HG03025 (cell line): ENCODE measurements at regions not wholly inside any gene's neighbourhood (a gene's known extent, or its start where the extent isn't known, plus 50 kb on each side); places are given as distances from the start of the nearest gene placed in this dataset.

Experiments used
- ATAC-seq: cut with Tn5 transposase; IDR thresholded peaks from one replicate; pipeline ENCODE4 v1.9.1; 2021; ENCODE audit warnings: mild to moderate bottlenecking, moderate library complexity; ENCODE audit not compliant: unreplicated experiment, low FRiP score

GRCh38 chr15:45921376-45921775 is 286.5 kb downstream of the SQOR start:
- no peak for ATAC-seq

- ATAC-seq: no peak
Observed at GRCh38 chr15:45921978-45922377, 287.1 kb downstream of the SQOR start.

DNA sequence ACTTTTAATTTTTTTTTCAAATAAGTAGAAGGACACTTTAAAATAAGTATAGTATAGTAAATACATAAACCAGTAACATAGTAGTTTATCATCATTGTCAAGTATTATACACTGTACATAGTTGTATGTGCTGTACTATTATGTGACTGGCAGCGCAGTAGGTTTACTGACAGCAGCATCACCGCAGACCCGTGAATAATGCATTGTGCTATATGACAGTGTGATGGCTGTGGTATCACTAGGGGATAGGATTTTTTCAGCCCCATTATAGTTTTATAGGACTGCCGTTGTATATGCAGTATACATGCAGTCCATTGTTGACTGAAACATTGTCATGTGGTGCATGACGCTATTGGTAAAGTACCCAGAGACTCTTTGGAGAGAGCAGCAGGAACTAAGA is 306.5 kb downstream of the SQOR start:
- ATAC-seq: no peak

- ATAC-seq: no peak
Observed at GRCh38 chr15:45943240-45943639, 308.4 kb downstream of the SQOR start.

DNA sequence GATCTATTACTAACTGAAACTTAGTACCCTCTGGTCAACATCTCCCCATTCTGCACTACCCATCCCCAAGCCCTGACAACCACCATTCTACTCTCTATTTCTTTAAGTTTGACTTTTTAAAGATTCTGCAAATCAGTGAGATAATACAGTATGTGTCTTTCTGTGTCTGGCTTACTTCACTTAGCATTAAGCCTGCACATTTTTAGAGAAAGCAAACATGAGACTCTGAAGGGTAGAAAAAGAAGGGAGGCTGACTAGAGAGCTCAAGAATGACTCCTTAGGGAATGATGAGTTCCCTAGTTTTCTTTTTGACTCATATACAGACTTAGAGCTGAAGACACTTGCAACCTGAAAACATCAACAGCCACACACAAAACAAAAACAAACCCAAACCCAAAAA is 311.3 kb downstream of the SQOR start:
- ATAC-seq: no peak

- ATAC-seq: no peak
Observed at GRCh38 chr15:45948181-45948621, 313.4 kb downstream of the SQOR start.

DNA sequence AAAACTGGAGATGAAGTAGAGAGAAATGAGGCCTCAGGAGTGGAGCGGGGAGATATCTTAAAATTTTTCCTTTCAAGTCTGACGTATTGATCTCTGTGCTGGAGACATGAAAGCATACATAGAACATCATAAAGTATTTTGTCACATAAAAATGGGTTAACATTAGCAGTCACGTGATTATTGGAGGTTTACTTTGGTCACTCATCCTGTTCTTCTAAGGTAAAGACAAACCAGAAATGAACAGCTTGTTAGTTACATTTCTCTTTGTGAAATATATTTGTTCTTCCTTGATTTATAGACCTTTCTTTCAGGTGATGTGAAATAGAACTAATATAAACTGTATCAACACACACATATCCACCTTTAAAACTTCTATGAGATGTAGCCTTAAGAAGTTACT is 324.1 kb downstream of the SQOR start:
- no peak for ATAC-seq

GRCh38 chr15:45962733-45963132 is 327.9 kb downstream of the SQOR start:
- ATAC-seq: no peak

DNA sequence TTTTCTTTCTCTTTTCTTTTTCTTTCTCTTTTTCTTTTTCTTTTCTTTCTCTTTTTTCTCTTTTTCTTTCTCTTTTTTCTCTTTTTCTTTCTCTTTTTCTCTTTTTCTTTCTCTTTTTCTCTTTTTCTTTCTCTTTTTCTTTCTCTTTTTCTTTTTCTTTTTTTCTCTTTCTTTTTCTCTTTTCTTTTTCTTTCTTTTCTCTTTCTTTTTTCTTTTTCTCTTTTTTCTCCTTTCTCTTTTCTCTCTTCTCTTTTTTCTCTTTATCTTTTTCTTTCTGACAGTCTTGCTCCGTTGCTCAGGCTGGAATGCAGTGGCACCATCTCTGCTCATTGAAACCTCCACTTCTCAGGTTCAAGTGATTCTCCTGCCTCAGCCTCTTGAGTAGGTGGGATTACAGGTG is 335.7 kb downstream of the SQOR start:
- no peak for ATAC-seq

DNA sequence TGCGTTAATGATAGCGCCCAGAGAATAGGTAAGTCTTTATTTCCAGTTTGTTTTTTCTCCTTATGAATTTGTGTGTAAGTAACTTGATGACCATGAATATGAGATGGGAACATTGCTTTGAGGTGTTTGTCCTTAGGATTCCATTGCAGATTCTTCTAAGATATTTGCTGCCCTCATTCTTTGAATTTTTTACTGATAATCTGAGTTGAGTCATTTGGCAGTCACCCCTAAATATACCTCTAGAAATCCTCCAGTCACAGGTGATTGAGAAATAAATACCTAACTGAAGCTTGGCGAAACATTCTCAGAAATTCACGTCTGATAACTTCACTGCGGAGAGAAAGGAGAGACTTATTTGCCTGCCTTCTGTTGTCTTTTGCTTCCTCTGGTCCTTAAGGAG is 345.5 kb downstream of the SQOR start:
- no peak for ATAC-seq

DNA sequence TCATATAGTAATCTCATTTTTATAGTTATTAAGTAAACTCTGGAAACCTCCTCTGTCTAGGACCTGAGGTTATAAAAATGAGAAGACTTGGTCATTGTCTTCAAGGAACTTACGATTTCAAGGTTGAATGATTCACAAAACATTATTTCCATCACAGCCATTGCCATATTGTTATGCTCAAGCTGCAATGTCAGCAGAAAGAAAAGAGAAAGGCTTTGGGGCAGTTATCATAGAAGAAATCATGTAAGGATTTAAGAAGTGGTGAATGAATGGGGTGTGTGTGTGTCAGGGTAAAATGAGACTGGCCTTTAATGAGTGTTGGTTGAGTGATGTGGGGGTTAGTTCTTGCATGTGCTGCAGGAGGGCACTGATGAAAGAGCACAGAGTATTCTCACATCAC is 346.8 kb downstream of the SQOR start:
- no peak for ATAC-seq

- ATAC-seq: no peak
Observed at GRCh38 chr15:45991863-45992262, 357.0 kb downstream of the SQOR start.

- no peak for ATAC-seq
Observed at GRCh38 chr15:45993072-45993471, 358.2 kb downstream of the SQOR start.

- ATAC-seq: no peak
Observed at GRCh38 chr15:45993508-45993907, 358.7 kb downstream of the SQOR start.

- no peak for ATAC-seq
Observed at GRCh38 chr15:45995800-45996199, 361.0 kb downstream of the SQOR start.

DNA sequence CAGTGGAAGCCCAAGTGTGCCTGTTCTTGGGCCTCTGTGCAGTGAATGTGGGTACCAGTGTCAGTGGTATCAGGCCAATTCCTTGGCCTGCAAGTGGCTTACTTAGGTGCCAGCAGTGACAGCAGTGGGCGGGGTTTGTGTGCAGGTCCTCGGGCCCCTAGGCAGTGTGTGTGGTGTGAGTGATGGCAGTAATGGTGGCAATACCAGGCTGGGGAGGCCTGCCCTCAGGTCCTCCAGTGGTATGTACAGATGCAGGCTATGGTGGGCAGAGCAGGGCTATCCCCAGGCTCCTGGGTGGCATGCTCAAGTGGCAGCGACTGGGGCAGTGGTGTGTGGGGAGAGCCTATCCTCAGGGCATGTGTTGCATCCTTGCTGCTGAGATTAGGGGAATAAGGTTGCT is 379.7 kb downstream of the SQOR start:
- no peak for ATAC-seq

DNA sequence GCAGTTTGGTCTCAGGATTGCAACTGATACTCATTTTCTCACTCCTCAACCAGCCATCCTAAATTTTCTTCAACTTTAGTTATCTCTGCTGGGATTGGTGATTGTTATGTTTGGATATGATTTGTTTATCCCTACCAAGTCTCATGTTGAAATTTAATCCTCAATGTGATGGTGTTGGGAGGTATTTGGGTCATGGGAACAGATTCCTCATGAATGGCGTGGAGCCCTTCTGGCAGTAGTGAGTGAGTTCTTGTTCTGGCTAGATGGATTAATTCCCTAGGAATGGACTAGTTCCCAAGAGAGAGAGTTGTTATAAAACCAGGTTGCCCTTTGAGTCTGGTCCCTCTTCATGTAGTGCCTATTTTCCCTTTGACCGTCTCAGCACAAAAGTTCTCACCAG is 399.9 kb downstream of the SQOR start:
- ATAC-seq: no peak

- no peak for ATAC-seq
Observed at GRCh38 chr15:46039703-46040102, 404.9 kb downstream of the SQOR start.

DNA sequence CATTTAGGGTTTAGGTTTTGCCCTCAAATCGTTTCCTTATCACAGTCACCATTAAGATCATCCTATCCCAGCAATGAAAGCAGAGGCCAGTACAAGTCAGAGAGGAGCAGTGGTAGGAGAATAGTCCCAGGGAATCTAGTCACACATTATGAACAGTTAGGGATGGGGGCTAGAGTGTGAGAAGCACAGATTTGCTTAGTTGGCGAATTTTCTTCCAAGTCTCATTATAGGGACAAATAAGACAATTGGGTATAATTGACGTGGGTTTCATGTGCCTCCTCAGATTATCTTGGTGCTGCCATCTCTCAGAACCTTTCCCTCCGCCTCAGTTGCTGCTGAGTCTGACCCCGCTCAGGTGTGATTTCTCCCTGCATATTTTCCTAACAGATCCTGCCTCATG is 407.1 kb downstream of the SQOR start:
- no peak for ATAC-seq

DNA sequence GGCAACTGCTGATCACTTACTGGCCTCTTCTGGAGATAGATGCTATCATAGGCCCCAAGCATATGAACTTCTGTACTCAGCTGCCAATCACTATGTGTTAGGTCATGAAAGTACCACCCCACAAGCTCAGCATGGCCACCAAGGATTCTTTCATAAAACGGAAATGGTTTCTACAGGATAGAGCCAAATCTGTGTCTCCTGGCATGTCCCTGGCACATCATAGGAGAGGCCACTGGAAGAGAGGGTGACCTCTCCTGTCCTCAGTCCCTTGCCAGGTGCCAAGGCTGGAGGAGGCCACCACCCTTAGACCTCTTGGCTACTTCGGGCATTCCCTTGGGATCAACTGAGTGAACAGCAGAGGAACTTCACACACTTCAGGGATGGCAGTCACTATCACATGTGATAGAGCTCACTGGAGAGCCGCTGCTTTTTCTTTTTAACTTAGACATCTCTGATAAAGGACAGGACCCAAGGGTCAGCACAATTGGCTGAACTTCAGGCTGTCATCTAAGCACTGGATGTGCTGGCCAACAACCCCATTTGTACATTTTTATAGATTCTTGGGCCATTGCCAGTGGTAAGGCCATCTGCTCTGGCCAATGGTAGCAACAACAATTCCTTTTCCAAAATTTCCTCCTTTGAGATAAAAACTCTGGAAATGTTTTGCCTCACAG is 425.2 kb downstream of the SQOR start:
- ATAC-seq: no peak

- ATAC-seq: no peak
Observed at GRCh38 chr15:46061002-46061401, 426.2 kb downstream of the SQOR start.

- no peak for ATAC-seq
Observed at GRCh38 chr15:46077220-46077619, 442.4 kb downstream of the SQOR start.

GRCh38 chr15:46079046-46079445 is 444.2 kb downstream of the SQOR start:
- no peak for ATAC-seq
